ENCODE measurements at regions not wholly inside any gene's neighbourhood (a gene's known extent, or its start where the extent isn't known, plus 50 kb on each side); places are given as distances from the start of the nearest gene placed in this dataset.

- no peaks in the 10 kb centered on the region for H3K36me3 ChIP-seq (replicated peaks)
- no peak for DNase-seq
- no peak overlapping the region for H3K27ac ChIP-seq
- TF ChIP-seq CTCF (IDR thresholded peaks at IDR 0.05; ENCODE audit: low read depth, low read length, missing control alignments) = no peak
- in situ Hi-C loops (cut with HindIII; ENCODE audit: low pct_ligation_motif_present, low sequenced_read_pairs) = no loop called here
- no peaks in the 10 kb centered on the region for H3K27me3 ChIP-seq (replicated peaks)
- H3K4me3 ChIP-seq (ENCODE audit: low read depth, low read length) = no peak overlapping the region
These were observed 106.7 kb downstream of the HS3ST3B1 start for GRCh38 chr17:14407541-14407940.

GRCh38 chr17:14405189-14405588, 104.3 kb downstream of the HS3ST3B1 start:
- Histone ChIP-seq H3K27me3 (replicated peaks) (no peaks in the 10 kb centered on the region), H3K4me3 (ENCODE audit: low read depth, low read length) (no peak overlapping the region), H3K36me3 (replicated peaks) (no peaks in the 10 kb centered on the region), H3K27ac (no peak overlapping the region)
- in situ Hi-C loops (cut with HindIII; ENCODE audit: low pct_ligation_motif_present, low sequenced_read_pairs) = no loop called here
- no peak for DNase-seq
- no peak for TF ChIP-seq CTCF (IDR thresholded peaks at IDR 0.05; ENCODE audit: low read depth, low read length, missing control alignments)
